ENCODE measurements at regions not wholly inside any gene's neighbourhood (a gene's known extent, or its start where the extent isn't known, plus 50 kb on each side); places are given as distances from the start of the nearest gene placed in this dataset.
"Not testable (repeated sequence)": the region's sequence is repeated elsewhere in the genome, so short reads cannot be mapped to it uniquely, and the experiment has no call there.

- DNase-seq (ENCODE audit: low spot score), result peak; percentile 40
Measured at GRCh38 chr7:65621580-65622201, 248.0 kb downstream of the ZNF92 start.

DNA sequence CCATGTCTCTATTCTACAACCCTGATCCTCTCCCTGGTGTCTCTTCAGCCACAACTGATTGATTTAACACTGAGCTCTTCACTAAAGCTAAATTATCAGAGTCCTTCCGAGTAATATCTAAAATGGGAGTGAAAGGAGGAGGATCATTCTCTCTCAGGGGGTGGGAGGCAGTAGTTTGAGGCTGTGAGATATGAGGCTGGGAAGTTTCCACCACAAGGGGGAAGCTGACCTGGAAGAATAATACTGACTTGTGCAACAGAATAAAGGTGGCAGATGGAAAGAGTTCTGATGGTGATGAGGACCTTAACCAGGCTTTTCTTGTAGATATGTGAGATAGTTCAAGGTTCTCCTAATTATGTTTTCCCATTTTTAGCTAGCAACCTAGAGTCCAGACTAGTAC, 241.6 kb upstream of the VKORC1L1 start:
- not testable (repeated sequence) for DNase-seq (ENCODE audit: low spot score)

GRCh38 chr7:65633587-65634404, 239.1 kb upstream of the VKORC1L1 start:
- not testable (repeated sequence) for DNase-seq (ENCODE audit: low spot score)

DNA sequence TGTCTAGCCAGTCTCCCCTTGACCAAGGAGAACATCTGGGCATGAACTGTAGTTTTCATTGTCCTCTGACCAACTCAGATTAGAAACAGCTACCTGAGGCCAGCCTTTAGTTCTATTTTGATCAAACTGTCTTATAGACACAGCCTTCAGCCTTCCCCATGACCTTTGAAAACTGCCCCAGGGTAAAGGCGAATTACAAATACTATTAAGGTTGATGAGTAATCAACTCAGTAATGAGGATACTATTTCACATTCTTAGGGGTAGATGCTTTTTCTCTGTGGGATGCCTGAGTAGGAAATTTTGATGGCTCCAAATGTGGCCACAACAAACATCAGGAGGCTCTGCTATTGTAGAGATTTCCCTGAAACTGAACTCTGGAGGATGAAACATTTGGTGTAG, 234.0 kb upstream of the VKORC1L1 start:
- DNase-seq (ENCODE audit: low spot score), result not testable (repeated sequence)

DNA sequence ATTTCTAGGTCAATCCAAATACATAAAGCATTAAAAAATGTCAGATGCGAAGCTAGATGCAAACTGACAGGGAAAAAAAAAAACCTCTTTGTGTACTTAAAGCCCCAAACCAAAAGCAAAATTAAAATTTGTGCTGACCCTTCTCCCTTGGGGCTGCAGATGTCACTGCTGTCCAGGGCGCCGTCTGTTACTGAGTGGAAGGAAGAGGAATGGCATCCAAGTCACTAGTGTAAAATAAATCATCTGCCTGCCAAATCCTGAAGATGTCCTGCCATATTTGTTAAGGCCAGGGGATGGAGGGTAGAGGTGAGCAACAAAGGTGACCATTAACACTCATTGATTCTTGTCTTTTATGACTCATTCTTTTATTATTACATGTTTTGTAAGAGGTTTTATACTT, 233.2 kb upstream of the VKORC1L1 start:
- DNase-seq (ENCODE audit: low spot score), result not testable (repeated sequence)

GRCh38 chr7:65643498-65643897, 229.4 kb upstream of the VKORC1L1 start:
- DNase-seq (ENCODE audit: low spot score), result not testable (repeated sequence)

GRCh38 chr7:65647153-65647964, 225.5 kb upstream of the VKORC1L1 start:
- not testable (repeated sequence) for DNase-seq (ENCODE audit: low spot score)

GRCh38 chr7:65651174-65651573, 221.7 kb upstream of the VKORC1L1 start:
- DNase-seq (ENCODE audit: low spot score), result not testable (repeated sequence)

- not testable (repeated sequence) for DNase-seq (ENCODE audit: low spot score)
Measured at GRCh38 chr7:65651826-65652592, 220.9 kb upstream of the VKORC1L1 start.

- not testable (repeated sequence) for DNase-seq (ENCODE audit: low spot score)
Measured at GRCh38 chr7:65652669-65653068, 220.2 kb upstream of the VKORC1L1 start.

- not testable (repeated sequence) for DNase-seq (ENCODE audit: low spot score)
Measured at GRCh38 chr7:65656494-65657188, 216.2 kb upstream of the VKORC1L1 start.

DNA sequence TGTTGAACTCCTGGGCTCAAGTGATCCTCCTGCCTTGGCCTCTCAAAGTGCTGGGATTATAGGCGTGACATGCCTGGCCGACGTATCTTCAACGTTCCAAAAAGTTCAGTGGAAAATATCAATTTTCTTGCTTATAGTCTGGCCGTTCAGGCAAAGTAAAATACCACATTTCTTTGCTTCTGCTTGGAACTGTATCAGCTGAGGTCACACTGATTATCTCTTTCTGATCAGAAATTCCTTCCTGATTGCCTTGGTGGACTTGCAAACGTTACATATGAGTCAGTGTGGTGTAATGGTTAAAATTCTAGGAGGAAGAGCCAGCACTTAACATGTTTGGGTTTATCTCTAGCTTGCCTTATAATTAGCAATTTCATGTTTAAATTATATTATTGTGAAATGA, 189.5 kb upstream of the VKORC1L1 start:
- DNase-seq (ENCODE audit: low spot score), result not testable (repeated sequence)

DNA sequence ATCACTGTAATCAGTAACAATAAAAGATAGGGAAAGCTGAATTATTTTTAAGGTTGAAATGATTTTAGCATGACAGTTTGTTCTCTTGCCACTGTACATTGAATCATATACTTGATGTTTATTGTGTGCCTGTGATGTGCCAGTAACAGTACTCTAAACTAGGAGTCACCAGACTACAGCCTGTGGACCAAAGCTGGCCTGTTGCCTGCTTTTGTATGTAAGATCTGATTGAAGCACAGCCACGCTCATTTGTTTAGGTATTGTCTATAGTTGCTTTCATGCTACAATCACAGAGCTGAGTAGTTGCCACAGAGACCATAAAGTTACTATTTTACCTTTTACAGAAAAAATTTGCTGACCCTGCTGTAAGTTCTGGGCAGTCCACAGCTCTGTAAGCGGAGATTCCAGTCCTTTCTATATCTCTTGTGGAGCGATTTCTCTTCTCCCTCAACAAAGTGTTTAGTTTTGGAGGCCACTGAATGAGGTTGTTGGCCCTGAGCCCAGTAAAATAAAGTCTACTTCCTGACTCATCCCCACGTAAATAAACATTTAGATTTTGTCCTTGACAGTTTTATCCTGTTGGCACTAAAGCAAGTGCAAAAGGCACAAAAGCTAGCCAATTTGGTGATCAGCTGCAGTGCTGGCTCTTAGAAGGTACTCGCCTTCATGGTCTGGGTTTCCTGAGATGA, 173.7 kb upstream of the VKORC1L1 start:
- not testable (repeated sequence) for DNase-seq (ENCODE audit: low spot score)

GRCh38 chr7:65699715-65700356, 173.0 kb upstream of the VKORC1L1 start:
- not testable (repeated sequence) for DNase-seq (ENCODE audit: low spot score)

- not testable (repeated sequence) for DNase-seq (ENCODE audit: low spot score)
Measured at GRCh38 chr7:65719123-65719798, 153.6 kb upstream of the VKORC1L1 start.

DNA sequence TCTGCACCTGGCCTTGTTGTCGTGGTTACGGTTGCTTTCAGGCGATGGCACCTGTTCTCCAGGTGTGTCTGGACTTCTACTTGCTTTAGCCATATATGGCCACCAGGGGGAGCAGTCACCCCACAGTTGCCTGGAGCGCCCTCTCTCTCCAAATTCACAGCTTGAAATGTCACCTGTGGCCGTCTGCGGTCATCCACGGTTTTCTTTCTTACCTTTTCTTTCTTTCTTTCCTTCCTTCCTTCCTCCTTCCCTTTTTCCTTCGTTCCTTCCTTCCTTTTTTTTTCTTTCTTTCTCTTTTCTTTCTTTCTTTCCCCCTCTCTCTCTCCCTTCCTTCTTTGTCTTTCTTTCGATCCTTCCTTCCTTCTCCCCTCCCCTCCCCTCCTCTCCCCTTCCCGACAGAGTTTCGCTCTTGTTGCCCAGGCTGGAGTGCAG, 150.5 kb upstream of the VKORC1L1 start:
- peak; percentile 56 for DNase-seq (ENCODE audit: low spot score)

DNA sequence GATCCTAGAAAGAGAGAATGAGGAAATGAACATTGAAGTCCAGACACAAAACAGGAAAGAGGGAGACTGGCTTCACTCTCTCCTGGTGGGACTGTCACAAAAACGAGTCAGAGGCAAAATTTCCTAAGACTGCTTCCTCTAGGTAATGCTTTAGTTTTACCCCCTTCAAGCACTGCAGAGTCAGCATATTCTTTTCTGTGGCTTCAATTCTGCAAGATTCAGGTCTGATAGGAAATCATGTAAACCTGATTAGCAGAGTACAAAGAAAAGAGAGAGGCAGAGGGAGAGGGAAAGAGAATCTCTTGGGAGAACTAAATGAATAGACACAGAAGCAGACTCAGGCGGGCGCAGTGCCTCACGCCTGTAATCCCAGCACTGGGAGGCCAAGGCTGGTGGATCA, 145.7 kb upstream of the VKORC1L1 start:
- DNase-seq (ENCODE audit: low spot score), result not testable (repeated sequence)

- DNase-seq (ENCODE audit: low spot score), result no peak
Measured at GRCh38 chr7:65731129-65731528, 141.7 kb upstream of the VKORC1L1 start.

GRCh38 chr7:65731562-65732035, 141.3 kb upstream of the VKORC1L1 start:
- peak; percentile 73 for DNase-seq (ENCODE audit: low spot score)
